Gastrocnemius medialis (tissue), 4 donors: ENCODE measurements at regions not wholly inside any gene's neighbourhood (a gene's known extent, or its start where the extent isn't known, plus 50 kb on each side); places are given as distances from the start of the nearest gene placed in this dataset.

Experiments used
- CTCF ChIP-seq, 5 experiments: fragments of 450-650 bp in 3 of 5; fragments of 200-600 bp in 2 of 5; sonication (generic) in 2 of 5; IDR thresholded peaks in 4 of 5; conservative IDR thresholded peaks in 1 of 5; 1 replicate in 4 of 5; 2 replicates in 1 of 5; pipeline ENCODE4 v1.5.1; 2016 to 2019; ENCODE audit warnings: antibody characterized with exemption in 5 of 5, mild to moderate bottlenecking in 3 of 5, moderate library complexity in 3 of 5
- POLR2A ChIP-seq, 2 donors: fragments of 450-650 bp; IDR thresholded peaks; one replicate each; pipeline ENCODE4 v1.6.1; 2017; ENCODE audit warnings: antibody characterized with exemption in 2 of 2, mild to moderate bottlenecking in 2 of 2, moderate library complexity in 2 of 2

- no peak for TF ChIP-seq CTCF (IDR thresholded peaks at IDR 0.05 in 4 of 5, conservative IDR thresholded peaks at IDR 0.05 in 1 of 5)
- no peak for TF ChIP-seq POLR2A (IDR thresholded peaks at IDR 0.05)
These were observed 164.5 kb downstream of the ATPSCKMT start for GRCh38 chr5:10085185-10085584.
